ENCODE measurements at regions not wholly inside any gene's neighbourhood (a gene's known extent, or its start where the extent isn't known, plus 50 kb on each side); places are given as distances from the start of the nearest gene placed in this dataset.

DNA sequence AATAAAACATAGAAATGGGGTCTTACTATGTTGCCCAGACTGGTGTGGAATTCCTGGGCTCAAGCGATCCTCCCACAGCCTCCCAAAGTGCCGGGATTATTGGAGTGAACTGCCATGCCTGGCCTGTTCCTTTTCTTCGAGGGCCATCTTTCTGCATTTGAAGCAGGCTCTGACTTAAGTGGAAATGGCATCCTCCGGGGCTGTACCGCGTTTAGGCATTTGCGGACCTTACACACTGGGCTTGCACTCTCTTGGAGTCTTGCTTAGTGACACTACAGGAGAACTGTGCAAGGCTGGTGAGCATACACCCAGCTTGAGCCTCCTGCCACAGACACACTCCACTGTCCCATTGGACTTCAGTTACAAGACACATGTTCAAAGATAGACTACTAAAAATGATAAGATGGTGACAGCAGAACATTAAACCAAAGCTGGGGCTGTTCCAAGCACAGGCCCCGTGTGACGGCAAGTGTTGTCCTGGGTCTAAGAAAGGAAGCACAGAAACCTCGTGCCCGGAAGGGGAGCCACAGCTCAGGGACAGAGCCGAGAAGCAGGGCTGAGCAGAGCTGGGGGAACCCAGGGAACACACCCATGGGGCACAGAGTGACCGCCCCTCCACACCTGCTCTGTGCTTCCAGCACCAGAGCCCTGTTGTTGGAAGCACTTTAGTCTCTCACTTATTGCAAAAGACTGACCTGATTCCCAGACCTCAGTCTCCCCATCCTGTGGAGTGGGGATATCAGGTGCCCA lies 59.0 kb upstream of the SHANK2 start:
- TF ChIP-seq, protein P1, sequence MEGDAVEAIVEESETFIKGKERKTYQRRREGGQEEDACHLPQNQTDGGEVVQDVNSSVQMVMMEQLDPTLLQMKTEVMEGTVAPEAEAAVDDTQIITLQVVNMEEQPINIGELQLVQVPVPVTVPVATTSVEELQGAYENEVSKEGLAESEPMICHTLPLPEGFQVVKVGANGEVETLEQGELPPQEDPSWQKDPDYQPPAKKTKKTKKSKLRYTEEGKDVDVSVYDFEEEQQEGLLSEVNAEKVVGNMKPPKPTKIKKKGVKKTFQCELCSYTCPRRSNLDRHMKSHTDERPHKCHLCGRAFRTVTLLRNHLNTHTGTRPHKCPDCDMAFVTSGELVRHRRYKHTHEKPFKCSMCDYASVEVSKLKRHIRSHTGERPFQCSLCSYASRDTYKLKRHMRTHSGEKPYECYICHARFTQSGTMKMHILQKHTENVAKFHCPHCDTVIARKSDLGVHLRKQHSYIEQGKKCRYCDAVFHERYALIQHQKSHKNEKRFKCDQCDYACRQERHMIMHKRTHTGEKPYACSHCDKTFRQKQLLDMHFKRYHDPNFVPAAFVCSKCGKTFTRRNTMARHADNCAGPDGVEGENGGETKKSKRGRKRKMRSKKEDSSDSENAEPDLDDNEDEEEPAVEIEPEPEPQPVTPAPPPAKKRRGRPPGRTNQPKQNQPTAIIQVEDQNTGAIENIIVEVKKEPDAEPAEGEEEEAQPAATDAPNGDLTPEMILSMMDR (IDR thresholded peaks at IDR 0.05) = no peak

DNA sequence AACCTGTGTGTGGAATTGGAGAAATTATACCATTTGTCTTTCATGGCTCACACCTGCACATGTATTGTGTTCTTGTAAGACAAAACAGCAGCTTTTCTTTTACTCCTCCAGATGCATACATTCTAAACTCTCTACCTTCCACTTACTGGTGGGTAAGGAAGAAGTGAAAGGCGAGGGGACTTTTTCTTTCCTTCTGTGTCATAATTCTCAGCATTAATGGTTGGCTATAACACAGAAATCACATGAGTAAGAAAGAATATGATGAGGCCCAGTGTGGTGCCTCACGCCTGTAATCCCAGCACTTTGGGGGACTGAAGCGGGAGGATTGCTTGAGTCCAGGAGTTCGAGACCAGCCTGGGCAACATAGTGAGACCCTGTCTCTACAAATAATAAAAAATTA lies 57.8 kb upstream of the SHANK2 start:
- TF ChIP-seq, protein P1 (IDR thresholded peaks at IDR 0.05) = no peak

DNA sequence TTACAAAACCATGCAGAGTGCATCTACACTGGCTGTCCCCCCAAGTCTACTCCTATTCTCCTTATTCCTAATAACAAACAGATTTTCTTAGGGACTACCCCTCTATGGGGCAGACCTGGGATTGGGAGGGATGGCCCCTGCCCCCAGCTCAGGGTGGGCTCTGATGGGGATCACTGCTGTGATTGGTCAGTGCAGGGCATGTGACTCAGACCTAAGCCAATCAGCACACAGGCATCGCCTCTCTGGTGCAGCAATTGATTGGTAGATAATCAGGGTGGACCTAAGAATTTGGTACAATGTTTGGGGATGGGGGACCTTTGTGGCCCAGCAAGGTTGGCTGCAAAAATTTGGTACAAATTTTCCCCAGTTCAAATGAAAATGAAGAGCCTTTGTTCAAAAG lies 57.2 kb upstream of the SHANK2 start:
- TF ChIP-seq, protein P1 (IDR thresholded peaks at IDR 0.05) = no peak

DNA sequence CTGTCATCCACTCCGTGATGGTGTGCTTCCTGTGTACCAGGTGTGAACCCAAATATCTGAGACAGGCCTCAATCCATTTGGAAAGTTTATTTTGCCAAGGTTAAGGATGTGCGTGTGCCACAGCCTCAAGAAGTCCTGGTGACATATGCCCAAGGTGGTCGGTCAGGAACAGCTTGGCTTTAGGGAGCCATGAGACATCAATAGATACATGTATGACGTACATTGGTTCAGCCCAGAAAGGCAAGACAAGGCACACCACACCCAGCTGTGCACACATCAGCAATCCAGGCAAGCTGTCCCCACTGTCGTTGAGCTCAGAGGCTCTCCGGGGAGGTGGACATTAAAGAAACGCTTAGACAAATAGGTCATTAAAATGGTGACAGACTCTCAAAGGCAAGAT lies 56.8 kb upstream of the SHANK2 start:
- TF ChIP-seq, protein P1 (IDR thresholded peaks at IDR 0.05) = no peak

DNA sequence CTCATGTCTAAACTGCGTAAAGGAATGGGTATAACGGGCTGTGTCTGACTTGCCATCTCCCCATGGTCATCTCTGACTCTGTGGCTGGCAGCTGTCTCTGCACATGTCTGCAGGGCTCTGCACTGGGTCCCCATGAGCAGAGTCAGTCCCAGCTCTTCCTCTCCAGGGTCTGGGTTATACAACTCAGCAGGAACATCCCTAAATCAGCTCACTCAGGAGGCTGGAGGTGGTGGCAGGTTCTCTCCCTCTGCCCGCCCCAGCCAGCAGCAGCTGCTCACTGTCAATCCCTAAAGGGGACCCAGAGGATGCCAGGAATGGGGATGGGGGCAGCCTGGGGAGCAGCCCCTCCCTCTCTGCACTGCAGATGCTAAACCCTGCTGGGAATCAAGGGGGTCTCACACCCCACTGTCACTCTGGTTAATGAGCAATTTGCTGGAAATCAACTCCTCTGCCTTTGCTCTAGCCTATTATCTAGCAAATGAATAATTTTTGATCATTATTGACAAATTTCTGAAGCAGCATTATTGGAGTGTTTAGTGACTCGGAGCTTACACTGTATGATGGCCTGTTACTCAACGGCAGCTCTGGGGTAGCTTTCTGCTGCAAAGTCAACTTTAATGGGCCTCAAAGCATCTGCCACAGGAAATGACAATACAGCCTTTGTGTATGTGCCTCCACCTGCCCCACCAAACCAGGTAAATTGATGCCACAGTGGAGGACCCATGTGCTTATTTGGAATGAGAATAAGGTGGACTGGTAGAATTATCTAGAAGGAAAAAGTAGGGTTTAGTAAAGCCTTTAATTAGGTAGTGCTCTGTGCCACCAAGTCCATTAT lies 55.7 kb upstream of the SHANK2 start:
- TF ChIP-seq, protein P1 (IDR thresholded peaks at IDR 0.05) = no peak

DNA sequence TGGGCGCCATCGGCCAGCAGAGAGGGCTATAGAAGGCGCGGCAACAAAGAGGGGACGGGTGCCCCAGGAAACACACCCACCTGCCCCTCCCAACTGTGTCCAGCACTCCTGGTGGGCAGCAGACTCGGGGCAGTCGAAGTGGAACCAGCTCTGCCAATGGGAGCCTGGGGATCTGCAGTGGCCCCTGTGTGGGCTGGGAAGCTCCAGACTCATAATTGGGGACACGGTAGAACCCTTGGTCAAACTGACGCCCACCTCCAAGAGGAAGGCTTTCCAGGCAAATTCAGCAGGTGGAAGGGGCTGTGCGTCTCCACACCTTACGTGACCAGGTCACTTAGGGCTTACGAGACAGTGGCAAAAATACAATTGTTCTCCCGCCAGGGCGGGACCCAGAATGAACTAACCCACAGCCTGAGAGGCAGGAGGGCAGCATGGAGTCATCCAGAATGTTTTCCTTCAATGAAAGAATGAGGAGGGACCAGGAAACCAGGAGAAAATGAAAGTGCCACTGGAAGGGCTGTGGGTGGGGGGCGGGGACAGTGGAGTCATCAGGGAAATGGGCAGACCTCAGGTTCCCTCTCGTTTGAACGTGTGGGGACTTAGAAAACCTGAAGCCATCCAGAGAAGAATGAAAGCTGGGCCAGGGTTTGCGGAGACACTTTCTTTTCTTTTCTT lies 53.2 kb upstream of the SHANK2 start:
- TF ChIP-seq, protein P1 (IDR thresholded peaks at IDR 0.05) = no peak

DNA sequence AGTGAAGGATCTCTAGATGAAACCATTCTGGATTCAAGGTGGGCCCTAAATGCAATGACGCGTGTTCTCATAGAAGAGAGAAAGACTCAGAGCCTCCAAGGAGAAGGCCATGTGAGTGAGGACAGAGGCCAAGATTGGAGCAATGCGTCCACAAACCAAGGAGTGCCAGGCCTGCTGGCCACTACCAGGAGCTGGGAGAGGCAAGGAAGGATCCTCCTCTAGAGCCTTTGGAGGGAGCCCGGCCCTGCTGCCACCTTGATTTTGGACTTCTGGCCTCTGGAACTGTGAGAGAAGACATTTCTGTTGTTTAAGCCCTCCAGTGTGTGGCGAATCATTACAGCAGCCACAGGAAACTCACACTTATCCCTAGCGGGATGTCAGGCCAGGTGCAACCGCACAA lies 52.7 kb upstream of the SHANK2 start:
- TF ChIP-seq, protein P1 (IDR thresholded peaks at IDR 0.05) = no peak
